ENCODE measurements at regions not wholly inside any gene's neighbourhood (a gene's known extent, or its start where the extent isn't known, plus 50 kb on each side); places are given as distances from the start of the nearest gene placed in this dataset.

DNA sequence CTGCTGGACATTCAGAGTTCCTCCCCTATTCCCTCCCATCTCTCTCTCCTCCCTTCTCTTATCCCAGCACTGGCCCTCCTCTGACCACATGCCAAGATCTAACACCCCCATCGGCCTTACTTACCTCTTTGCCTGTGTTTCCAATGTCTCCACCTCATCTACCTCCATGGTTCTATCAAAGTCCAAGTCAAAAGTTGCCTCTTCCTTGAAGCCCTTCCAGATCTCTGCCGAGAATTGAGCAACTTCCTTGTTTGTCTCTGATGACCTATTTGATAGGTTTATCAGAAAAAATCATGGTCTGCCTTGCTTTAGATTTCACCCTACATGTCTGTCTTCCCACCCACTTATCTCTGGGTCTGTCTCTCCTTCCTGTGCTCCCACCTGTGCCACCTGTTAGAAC lies 69.7 kb upstream of the ITGA11 start:
- dilution Hi-C loops (cut with MboI; ENCODE audit: extremely low pct_ligation_motif_present, low sequenced_read_pairs) = no loop called here
- Histone ChIP-seq H3K9me1 (replicated peaks; ENCODE audit: control insufficient read depth, extremely low read depth, insufficient read depth, low read length) (no peaks in the 10 kb centered on the region), H3K4me3 (replicated peaks in 1 of 3; ENCODE audit: insufficient read depth in 1 of 3, low read depth in 1 of 3, low read length in 3 of 3) (no peak overlapping the region), H3K4me2 (ENCODE audit: insufficient read depth, low read length) (no peak overlapping the region), H4K20me1 (replicated peaks; ENCODE audit: control insufficient read depth, extremely low read depth, insufficient read depth, low read length) (no peaks in the 10 kb centered on the region), H3K9ac (replicated peaks; ENCODE audit: extremely low read depth, insufficient read depth, low read length) (no peak overlapping the region), H3K36me3 (ENCODE audit: control insufficient read depth in 2 of 2, extremely low read depth in 1 of 2, insufficient read depth in 2 of 2, low read length in 2 of 2) (no peaks in the 10 kb centered on the region), H2AFZ (ENCODE audit: low read depth, low read length) (no peak overlapping the region), H3K9me3 (replicated peaks; ENCODE audit: control insufficient read depth, insufficient read depth, low read length) (no peaks in the 10 kb centered on the region), H3K79me2 (ENCODE audit: control insufficient read depth, insufficient read depth, low read length) (no peaks in the 10 kb centered on the region), H3K27me3 (ENCODE audit: control insufficient read depth in 2 of 2, insufficient read depth in 2 of 2, low read length in 2 of 2) (peaks cover 2 to 4% of the 10 kb centered on the region in 2 experiments), H3K27ac (ENCODE audit: insufficient read depth, low read depth, low read length) (no peak overlapping the region), H3K4me1 (ENCODE audit: control insufficient read depth, extremely low read depth, insufficient read depth, low read length) (no peaks in the 10 kb centered on the region)
- BruUV-seq (replicated peaks) = no TSS peak
- POLR2A ChIA-PET = no interaction called here
- CTCF ChIA-PET = interaction anchor here (2.5 kb wide), 1 partner anchor 25 kb away, joined by 7 read pairs; no protein-coding TSS in a partner anchor
- DNase-seq (ENCODE audit: low read depth, low spot score) (no peak), FAIRE-seq (no peak)
- TF ChIP-seq POLR2AphosphoS5 (IDR thresholded peaks at IDR 0.05; ENCODE audit: insufficient read depth, low read depth, low read length) (no peak), MYC (IDR thresholded peaks at IDR 0.05; ENCODE audit: low read depth, low read length) (no peak), GATA2 (IDR thresholded peaks at IDR 0.05; ENCODE audit: insufficient read depth, insufficient read length, low read depth, low read length) (no peak), POLR2A (IDR thresholded peaks at IDR 0.05; ENCODE audit: low read depth, low read length) (no peak)
- intact Hi-C loops (cut with micrococcal nuclease) = no loop called here

DNA sequence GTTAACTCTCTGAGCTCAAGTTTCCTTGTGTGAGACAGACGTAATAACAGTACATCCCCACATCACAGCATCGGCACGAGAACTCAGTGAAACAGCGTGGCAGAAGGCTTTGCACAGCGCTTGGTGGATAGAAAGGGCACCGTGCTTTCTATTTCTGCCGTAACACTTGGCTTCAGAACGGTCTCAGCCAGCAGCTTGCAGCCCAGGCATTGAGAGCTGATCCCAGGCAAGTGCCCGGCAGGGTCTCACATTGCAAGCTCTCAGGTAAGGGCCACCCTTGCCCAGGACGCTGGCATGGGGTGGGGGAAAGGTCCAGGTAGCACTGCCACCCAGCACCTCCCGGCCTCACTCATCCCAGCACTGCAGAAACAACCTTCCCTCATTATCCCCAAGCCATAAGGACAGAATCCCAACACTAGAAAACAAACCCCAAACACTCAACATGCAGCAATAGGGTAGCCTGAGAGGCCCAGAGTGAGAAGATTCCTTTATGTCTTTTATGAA lies 70.5 kb upstream of the ITGA11 start:
- no TSS peak for BruUV-seq (replicated peaks)
- POLR2A ChIA-PET = no interaction called here
- Histone ChIP-seq H3K9me1 (replicated peaks; ENCODE audit: control insufficient read depth, extremely low read depth, insufficient read depth, low read length) (no peaks in the 10 kb centered on the region), H4K20me1 (replicated peaks; ENCODE audit: control insufficient read depth, extremely low read depth, insufficient read depth, low read length) (no peaks in the 10 kb centered on the region), H3K27me3 (ENCODE audit: control insufficient read depth in 2 of 2, insufficient read depth in 2 of 2, low read length in 2 of 2) (peaks cover 4% of the 10 kb centered on the region in 2 experiments), H3K4me3 (replicated peaks in 1 of 3; ENCODE audit: insufficient read depth in 1 of 3, low read depth in 1 of 3, low read length in 3 of 3) (no peak overlapping the region), H3K36me3 (ENCODE audit: control insufficient read depth in 2 of 2, extremely low read depth in 1 of 2, insufficient read depth in 2 of 2, low read length in 2 of 2) (no peaks in the 10 kb centered on the region), H3K4me2 (ENCODE audit: insufficient read depth, low read length) (no peak overlapping the region), H2AFZ (ENCODE audit: low read depth, low read length) (no peak overlapping the region), H3K27ac (ENCODE audit: insufficient read depth, low read depth, low read length) (no peak overlapping the region), H3K79me2 (ENCODE audit: control insufficient read depth, insufficient read depth, low read length) (no peaks in the 10 kb centered on the region), H3K9ac (replicated peaks; ENCODE audit: extremely low read depth, insufficient read depth, low read length) (no peak overlapping the region), H3K9me3 (replicated peaks; ENCODE audit: control insufficient read depth, insufficient read depth, low read length) (no peaks in the 10 kb centered on the region), H3K4me1 (ENCODE audit: control insufficient read depth, extremely low read depth, insufficient read depth, low read length) (no peaks in the 10 kb centered on the region)
- intact Hi-C loops (cut with micrococcal nuclease) (no loop called here), dilution Hi-C loops (cut with MboI; ENCODE audit: extremely low pct_ligation_motif_present, low sequenced_read_pairs) (no loop called here)
- CTCF ChIA-PET = interaction anchor here (2.5 kb wide), 1 partner anchor 25 kb away, joined by 7 read pairs; no protein-coding TSS in a partner anchor
- FAIRE-seq = no peak
- DNase-seq (ENCODE audit: low read depth, low spot score) = no peak
- no peak for TF ChIP-seq EZH2 (IDR thresholded peaks at IDR 0.05; ENCODE audit: borderline replicate concordance, low read depth, low read length, severe bottlenecking)
- TF ChIP-seq FOS (IDR thresholded peaks at IDR 0.05; ENCODE audit: borderline replicate concordance, insufficient read depth, low read length) = no peak

Measured in endothelial cell of umbilical vein (primary cell).